HG02678 (cell line): ENCODE measurements at regions not wholly inside any gene's neighbourhood (a gene's known extent, or its start where the extent isn't known, plus 50 kb on each side); places are given as distances from the start of the nearest gene placed in this dataset.

Source experiments
- ATAC-seq: cut with Tn5 transposase; IDR thresholded peaks from one replicate; pipeline ENCODE4 v1.9.1; 2021; ENCODE audit warnings: mild to moderate bottlenecking, moderate library complexity; ENCODE audit not compliant: unreplicated experiment

- ATAC-seq: no peak
These were observed 54.6 kb upstream of the PARM1 start for GRCh38 chr4:74878323-74878722.

DNA sequence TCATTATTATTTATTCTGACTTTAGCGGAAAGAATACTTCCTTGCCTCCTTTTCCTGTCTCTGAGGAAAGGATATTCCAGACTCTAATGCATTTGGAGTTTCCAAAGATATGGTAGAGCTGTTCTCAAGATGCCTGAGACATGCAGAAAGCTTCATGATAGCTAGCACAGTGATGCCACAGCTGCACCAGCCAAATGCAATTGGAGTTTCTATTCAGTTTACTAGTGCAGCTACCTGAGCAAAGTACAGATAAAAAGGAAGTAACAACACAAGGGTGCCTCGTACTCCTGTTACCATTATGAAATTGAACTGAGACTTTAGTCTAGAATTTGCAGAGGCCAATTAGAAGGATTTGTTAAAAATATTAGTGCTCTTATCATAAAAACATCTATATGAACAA, 57.5 kb upstream of the PARM1 start:
- no peak for ATAC-seq

DNA sequence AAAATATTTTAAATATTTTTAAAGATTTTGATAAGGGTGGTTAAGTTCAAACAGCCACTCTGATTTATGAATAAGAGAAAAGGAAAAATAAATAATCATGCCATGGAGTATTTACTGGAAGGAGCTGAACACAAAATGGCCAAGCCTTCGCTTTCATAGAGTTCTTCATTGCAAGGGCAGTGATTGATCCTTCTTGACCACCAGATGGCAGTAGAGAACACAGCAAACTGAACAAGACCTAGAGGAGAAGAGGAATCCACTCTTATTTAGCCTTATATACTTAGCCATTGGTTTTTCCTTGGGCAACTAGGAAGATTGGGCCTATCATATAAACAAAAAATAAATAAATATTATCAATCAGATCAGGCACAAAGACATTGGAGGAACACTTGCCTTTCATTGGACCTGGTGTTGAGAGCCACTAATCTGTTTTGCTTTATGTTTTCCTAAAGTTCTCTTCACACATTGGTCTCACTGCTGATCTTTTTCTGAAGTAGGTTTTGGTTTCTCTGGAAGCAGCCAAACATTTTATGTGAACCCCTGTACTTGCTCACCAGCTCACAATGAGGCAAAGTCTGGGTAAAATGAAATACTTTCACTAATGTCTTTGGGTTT, 58.1 kb upstream of the PARM1 start:
- ATAC-seq: peak; percentile 44

GRCh38 chr4:74873545-74874301, 59.2 kb upstream of the PARM1 start:
- peak; percentile 97 for ATAC-seq

DNA sequence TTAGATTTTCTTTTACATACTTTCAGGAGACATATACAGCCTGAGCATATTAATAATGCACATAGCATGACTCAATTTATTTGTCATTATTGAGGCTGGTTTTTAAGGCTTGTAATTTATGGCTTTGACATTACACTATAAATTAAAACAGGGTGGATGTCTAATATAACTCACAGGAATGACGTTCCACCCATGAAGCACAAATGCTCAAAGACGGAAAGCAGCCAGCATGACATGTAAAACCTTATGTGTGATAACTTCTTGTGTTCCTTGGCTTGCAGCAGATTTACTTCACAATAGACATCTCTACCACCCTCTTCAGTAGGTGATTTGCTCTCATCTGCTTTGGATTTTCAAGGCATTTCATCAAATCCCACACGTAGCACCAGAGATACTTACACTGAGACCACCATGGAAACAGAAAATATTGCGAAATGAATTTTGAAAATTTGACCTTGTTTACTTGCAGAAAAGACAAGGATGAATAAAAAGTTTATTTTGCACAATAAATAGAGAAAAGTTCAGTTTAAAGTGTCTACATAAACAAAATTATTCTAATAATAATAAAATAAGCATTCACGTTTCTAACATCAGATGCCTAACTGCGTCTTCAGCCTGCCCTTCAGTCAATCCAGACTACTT, 64.7 kb upstream of the BTC start:
- ATAC-seq: no peak

DNA sequence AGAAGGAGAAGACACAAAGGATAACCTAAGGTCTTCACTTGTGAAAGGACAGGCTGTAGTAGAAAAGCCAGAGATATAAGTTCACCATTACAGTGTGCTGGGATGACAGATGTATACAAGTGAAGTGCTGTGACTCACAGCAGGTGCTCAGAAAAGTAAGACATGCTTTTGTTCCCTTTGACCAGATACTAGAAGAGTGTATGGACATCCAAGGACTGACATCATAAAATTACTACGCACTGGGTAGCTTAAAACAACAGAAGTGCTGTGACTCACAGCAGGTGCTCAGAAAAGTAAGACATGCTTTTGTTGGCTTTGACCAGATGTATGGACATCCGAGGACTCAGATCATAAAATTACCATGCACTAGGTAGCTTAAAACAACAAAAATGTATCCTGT, 61.6 kb upstream of the BTC start:
- no peak for ATAC-seq

DNA sequence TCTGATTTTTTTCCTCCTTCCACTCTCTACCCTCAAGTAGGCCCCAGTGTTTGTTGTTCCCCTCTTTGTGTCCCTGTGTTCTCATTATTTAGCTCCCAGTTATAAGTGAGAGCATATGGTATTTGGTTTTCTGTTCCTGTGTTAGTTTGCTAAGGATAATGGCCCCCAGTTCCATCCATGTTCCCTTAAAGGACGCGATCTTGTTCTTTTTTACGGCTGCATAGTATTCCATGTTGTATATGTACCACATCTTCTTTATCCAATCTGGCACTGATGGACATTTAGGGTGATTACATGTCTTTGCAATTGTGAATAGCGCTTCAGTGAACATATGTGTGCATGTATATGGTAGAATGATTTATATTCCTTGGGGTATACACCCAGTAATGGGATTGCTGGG, 54.5 kb upstream of the BTC start:
- no peak for ATAC-seq

GRCh38 chr4:74845834-74846233, 51.5 kb upstream of the BTC start:
- ATAC-seq: no peak
